ENCODE measurements at regions not wholly inside any gene's neighbourhood (a gene's known extent, or its start where the extent isn't known, plus 50 kb on each side); places are given as distances from the start of the nearest gene placed in this dataset.

DNA sequence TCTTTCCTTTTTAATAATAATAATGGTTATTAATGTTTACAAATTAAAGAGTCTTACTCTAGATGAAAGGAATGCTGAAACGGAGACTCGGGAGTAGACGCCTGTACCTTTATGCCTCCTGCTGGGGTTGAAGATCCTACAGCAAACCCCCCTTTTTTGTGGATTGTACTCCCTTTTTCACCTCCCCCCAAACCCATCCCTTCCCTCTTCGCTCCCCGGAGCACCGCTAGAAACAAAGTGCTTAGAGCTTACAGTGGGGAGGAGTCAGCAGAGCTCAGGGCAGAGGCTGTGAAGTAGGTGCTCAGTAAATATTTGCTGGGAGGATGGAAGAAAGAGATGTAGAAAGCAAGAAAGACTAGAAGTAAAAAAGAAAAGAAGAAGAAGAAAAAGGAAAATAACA lies 169.7 kb downstream of the NXPE2 start:
- Histone ChIP-seq H3K4me2 (ENCODE audit: insufficient read depth, low read length, poor library complexity, severe bottlenecking) (no peak overlapping the region), H3K4me1 (ENCODE audit: control insufficient read depth in 2 of 2, insufficient read depth in 1 of 2, low read depth in 1 of 2, low read length in 2 of 2) (peaks cover 0 to 11% of the 10 kb centered on the region in 2 donors), H3K18ac (ENCODE audit: low read length) (no peak overlapping the region), H3K27ac (replicated peaks; ENCODE audit: low read length) (no peak overlapping the region), H2BK120ac (ENCODE audit: low read depth, low read length) (no peak overlapping the region), H3K14ac (ENCODE audit: low read length) (no peak overlapping the region), H2BK12ac (ENCODE audit: low read length) (no peak overlapping the region), H3K27me3 (ENCODE audit: control insufficient read depth in 3 of 3, insufficient read depth in 3 of 3, low read depth in 1 of 3, low read length in 3 of 3) (no peaks in the 10 kb centered on the region), H2AFZ (ENCODE audit: low read length) (no peak overlapping the region), H3K36me3 (replicated peaks in 1 of 2; ENCODE audit: control insufficient read depth in 2 of 2, insufficient read depth in 2 of 2, low read length in 2 of 2) (no peaks in the 10 kb centered on the region), H2AK5ac (ENCODE audit: low read depth, low read length) (no peak overlapping the region), H3K9me3 (replicated peaks in 1 of 2; ENCODE audit: control insufficient read depth in 2 of 2, insufficient read depth in 1 of 2, low read depth in 1 of 2, low read length in 2 of 2) (no peaks in the 10 kb centered on the region), H3K4me3 (ENCODE audit: low read length in 2 of 2) (no peak overlapping the region), H4K8ac (ENCODE audit: low read depth, low read length) (no peak overlapping the region), H2BK15ac (ENCODE audit: low read length) (no peak overlapping the region), H3K23ac (ENCODE audit: low read depth, low read length, poor library complexity) (no peak overlapping the region), H4K91ac (ENCODE audit: low read depth, low read length, poor library complexity) (no peak overlapping the region), H3K9ac (ENCODE audit: low read depth, low read length, poor library complexity) (no peak overlapping the region), H3K79me1 (ENCODE audit: low read depth, low read length) (no peaks in the 10 kb centered on the region), H2BK5ac (ENCODE audit: low read length) (no peak overlapping the region), H3K4ac (ENCODE audit: low read length) (no peak overlapping the region)
- DNase-seq (ENCODE audit: low spot score): no peak
- WGBS, 2 donors (ENCODE audit: extremely low coverage in 2 of 2, insufficient read length in 2 of 2, insufficient replicate concordance in 1 of 2): no CpG with 5 or more reads among the region's 6 CpGs

DNA sequence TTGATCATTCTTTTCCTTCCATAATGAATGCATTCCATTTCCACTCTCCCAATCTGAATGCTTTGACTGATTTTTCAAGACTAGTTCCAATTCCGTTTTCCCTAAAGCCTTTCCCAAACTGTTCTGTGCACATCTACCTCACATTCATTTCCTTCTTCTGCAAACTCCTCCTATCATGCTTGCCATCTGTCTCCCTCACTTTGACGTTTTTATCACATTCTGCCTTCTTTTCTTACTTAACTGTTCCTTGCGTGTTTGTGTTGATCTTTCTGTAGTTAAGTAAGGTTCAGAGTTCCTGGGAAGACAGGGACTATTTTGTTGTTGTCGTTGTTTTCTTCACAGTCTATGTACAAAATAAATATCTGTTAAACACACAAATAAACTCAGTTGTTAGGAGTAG lies 179.0 kb downstream of the NXPE2 start:
- Histone ChIP-seq H2BK12ac (ENCODE audit: low read length) (no peak overlapping the region), H3K14ac (ENCODE audit: low read length) (no peak overlapping the region), H2BK15ac (ENCODE audit: low read length) (no peak overlapping the region), H2AFZ (ENCODE audit: low read length) (no peak overlapping the region), H3K4ac (ENCODE audit: low read length) (no peak overlapping the region), H4K91ac (ENCODE audit: low read depth, low read length, poor library complexity) (no peak overlapping the region), H3K4me1 (ENCODE audit: control insufficient read depth in 2 of 2, insufficient read depth in 1 of 2, low read depth in 1 of 2, low read length in 2 of 2) (no peaks in the 10 kb centered on the region), H3K79me1 (ENCODE audit: low read depth, low read length) (no peaks in the 10 kb centered on the region), H3K9ac (ENCODE audit: low read depth, low read length, poor library complexity) (no peak overlapping the region), H3K27ac (replicated peaks; ENCODE audit: low read length) (no peak overlapping the region), H3K4me2 (ENCODE audit: insufficient read depth, low read length, poor library complexity, severe bottlenecking) (no peak overlapping the region), H3K36me3 (replicated peaks in 1 of 2; ENCODE audit: control insufficient read depth in 2 of 2, insufficient read depth in 2 of 2, low read length in 2 of 2) (no peaks in the 10 kb centered on the region), H2AK5ac (ENCODE audit: low read depth, low read length) (no peak overlapping the region), H3K4me3 (ENCODE audit: low read length in 2 of 2) (no peak overlapping the region), H3K18ac (ENCODE audit: low read length) (no peak overlapping the region), H3K23ac (ENCODE audit: low read depth, low read length, poor library complexity) (no peak overlapping the region), H4K8ac (ENCODE audit: low read depth, low read length) (no peak overlapping the region), H3K9me3 (replicated peaks in 1 of 2; ENCODE audit: control insufficient read depth in 2 of 2, insufficient read depth in 1 of 2, low read depth in 1 of 2, low read length in 2 of 2) (no peaks in the 10 kb centered on the region), H3K27me3 (ENCODE audit: control insufficient read depth in 3 of 3, insufficient read depth in 3 of 3, low read depth in 1 of 3, low read length in 3 of 3) (no peaks in the 10 kb centered on the region), H2BK5ac (ENCODE audit: low read length) (no peak overlapping the region), H2BK120ac (ENCODE audit: low read depth, low read length) (no peak overlapping the region)
- no peak for DNase-seq (ENCODE audit: low spot score)
- no CpG with 5 or more reads among the region's 4 CpGs for WGBS, 2 donors (ENCODE audit: extremely low coverage in 2 of 2, insufficient read length in 2 of 2, insufficient replicate concordance in 1 of 2)

GRCh38 chr11:114864896-114865295 lies 186.6 kb downstream of the NXPE2 start:
- Histone ChIP-seq H2AK5ac (ENCODE audit: low read depth, low read length) (no peak overlapping the region), H3K79me1 (ENCODE audit: low read depth, low read length) (no peaks in the 10 kb centered on the region), H3K23ac (ENCODE audit: low read depth, low read length, poor library complexity) (no peak overlapping the region), H2BK15ac (ENCODE audit: low read length) (no peak overlapping the region), H3K9me3 (replicated peaks in 1 of 2; ENCODE audit: control insufficient read depth in 2 of 2, insufficient read depth in 1 of 2, low read depth in 1 of 2, low read length in 2 of 2) (no peaks in the 10 kb centered on the region), H2BK12ac (ENCODE audit: low read length) (no peak overlapping the region), H3K36me3 (replicated peaks in 1 of 2; ENCODE audit: control insufficient read depth in 2 of 2, insufficient read depth in 2 of 2, low read length in 2 of 2) (no peaks in the 10 kb centered on the region), H3K18ac (ENCODE audit: low read length) (no peak overlapping the region), H2BK120ac (ENCODE audit: low read depth, low read length) (no peak overlapping the region), H3K4me1 (ENCODE audit: control insufficient read depth in 2 of 2, insufficient read depth in 1 of 2, low read depth in 1 of 2, low read length in 2 of 2) (no peaks in the 10 kb centered on the region), H3K27me3 (ENCODE audit: control insufficient read depth in 3 of 3, insufficient read depth in 3 of 3, low read depth in 1 of 3, low read length in 3 of 3) (peaks cover 0 to 3% (median 0%) of the 10 kb centered on the region in 3 experiments), H3K4ac (ENCODE audit: low read length) (no peak overlapping the region), H3K4me2 (ENCODE audit: insufficient read depth, low read length, poor library complexity, severe bottlenecking) (no peak overlapping the region), H3K14ac (ENCODE audit: low read length) (no peak overlapping the region), H4K91ac (ENCODE audit: low read depth, low read length, poor library complexity) (no peak overlapping the region), H3K4me3 (ENCODE audit: low read length in 2 of 2) (no peak overlapping the region), H3K27ac (replicated peaks; ENCODE audit: low read length) (no peak overlapping the region), H2AFZ (ENCODE audit: low read length) (no peak overlapping the region), H4K8ac (ENCODE audit: low read depth, low read length) (no peak overlapping the region), H3K9ac (ENCODE audit: low read depth, low read length, poor library complexity) (no peak overlapping the region), H2BK5ac (ENCODE audit: low read length) (no peak overlapping the region)
- WGBS, 2 donors (ENCODE audit: extremely low coverage in 2 of 2, insufficient read length in 2 of 2, insufficient replicate concordance in 1 of 2): no CpG with 5 or more reads among the region's 2 CpGs
- DNase-seq (ENCODE audit: low spot score): no peak

DNA sequence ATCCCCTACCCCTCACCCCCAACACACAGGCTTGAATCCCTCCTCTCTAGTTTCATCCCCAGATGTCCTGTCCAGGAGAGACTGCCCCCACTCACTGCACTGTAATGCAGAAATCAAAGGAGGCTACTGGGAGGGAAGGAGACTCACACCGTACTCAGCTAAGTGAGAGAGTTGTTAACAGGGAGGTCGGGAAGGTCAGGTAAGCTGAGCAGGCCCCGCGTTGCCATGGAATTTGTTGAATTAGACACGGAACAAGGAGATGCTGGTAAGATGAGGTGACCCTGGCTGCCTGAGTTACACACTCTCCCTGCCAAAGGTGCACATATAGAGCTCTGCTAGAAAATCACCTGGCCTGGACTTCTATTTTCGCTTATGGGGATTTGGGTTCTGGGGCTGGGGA lies 197.9 kb downstream of the NXPE2 start:
- Histone ChIP-seq H4K91ac (ENCODE audit: low read depth, low read length, poor library complexity) (no peak overlapping the region), H3K4me3 (ENCODE audit: low read length in 2 of 2) (no peak overlapping the region), H3K4me2 (ENCODE audit: insufficient read depth, low read length, poor library complexity, severe bottlenecking) (no peak overlapping the region), H3K18ac (ENCODE audit: low read length) (no peak overlapping the region), H3K4ac (ENCODE audit: low read length) (no peak overlapping the region), H2AK5ac (ENCODE audit: low read depth, low read length) (no peak overlapping the region), H2BK12ac (ENCODE audit: low read length) (no peak overlapping the region), H3K23ac (ENCODE audit: low read depth, low read length, poor library complexity) (no peak overlapping the region), H3K14ac (ENCODE audit: low read length) (no peak overlapping the region), H4K8ac (ENCODE audit: low read depth, low read length) (no peak overlapping the region), H3K27ac (replicated peaks; ENCODE audit: low read length) (no peak overlapping the region), H2AFZ (ENCODE audit: low read length) (no peak overlapping the region), H2BK5ac (ENCODE audit: low read length) (no peak overlapping the region), H3K27me3 (ENCODE audit: control insufficient read depth in 3 of 3, insufficient read depth in 3 of 3, low read depth in 1 of 3, low read length in 3 of 3) (no peaks in the 10 kb centered on the region), H2BK15ac (ENCODE audit: low read length) (no peak overlapping the region), H2BK120ac (ENCODE audit: low read depth, low read length) (no peak overlapping the region), H3K36me3 (replicated peaks in 1 of 2; ENCODE audit: control insufficient read depth in 2 of 2, insufficient read depth in 2 of 2, low read length in 2 of 2) (no peaks in the 10 kb centered on the region), H3K79me1 (ENCODE audit: low read depth, low read length) (no peaks in the 10 kb centered on the region), H3K9me3 (replicated peaks in 1 of 2; ENCODE audit: control insufficient read depth in 2 of 2, insufficient read depth in 1 of 2, low read depth in 1 of 2, low read length in 2 of 2) (peaks cover 0 to 1% of the 10 kb centered on the region in 2 donors), H3K4me1 (ENCODE audit: control insufficient read depth in 2 of 2, insufficient read depth in 1 of 2, low read depth in 1 of 2, low read length in 2 of 2) (peaks cover 0 to 8% of the 10 kb centered on the region in 2 donors), H3K9ac (ENCODE audit: low read depth, low read length, poor library complexity) (no peak overlapping the region)
- DNase-seq (ENCODE audit: low spot score): no peak
- no CpG with 5 or more reads among the region's 6 CpGs for WGBS, 2 donors (ENCODE audit: extremely low coverage in 2 of 2, insufficient read length in 2 of 2, insufficient replicate concordance in 1 of 2)

Measured in neuronal stem cell (in vitro differentiated cells).